ENCODE measurements at regions not wholly inside any gene's neighbourhood (a gene's known extent, or its start where the extent isn't known, plus 50 kb on each side); places are given as distances from the start of the nearest gene placed in this dataset.

DNA sequence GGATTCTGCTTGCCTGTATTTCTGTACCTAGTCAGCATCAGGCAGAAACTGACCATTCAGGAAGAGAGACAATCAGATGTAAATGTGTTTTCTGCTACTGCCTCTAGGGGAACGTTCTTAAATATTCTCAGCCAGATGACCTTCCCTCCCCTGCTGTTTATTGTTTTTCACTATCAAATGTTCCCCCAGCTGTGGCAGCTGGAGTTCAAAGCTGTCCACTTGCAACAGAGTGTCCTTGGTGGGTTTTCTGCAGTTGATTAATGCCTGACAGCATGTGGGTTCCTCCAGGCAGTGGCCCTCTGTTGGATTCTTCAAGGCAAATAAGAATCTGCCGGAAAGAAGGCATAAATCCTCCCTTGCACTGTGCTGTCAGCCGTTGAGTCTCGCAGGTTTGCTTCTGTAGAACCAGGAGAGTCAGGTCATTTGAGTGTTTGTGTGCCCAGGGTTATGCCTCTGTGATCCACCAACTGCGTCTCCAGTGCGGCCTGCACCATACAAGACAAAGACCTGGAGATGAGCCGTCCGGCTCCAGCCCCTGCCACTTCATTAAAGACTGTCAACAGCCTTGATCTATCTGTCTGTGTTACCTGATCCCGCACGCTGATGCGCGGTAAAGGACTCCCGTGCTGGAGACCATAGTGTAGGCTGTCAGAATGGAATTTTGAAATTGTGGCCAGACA is 203.4 kb downstream of the GADD45G start:
- Histone ChIP-seq H3K4me3 (no peak overlapping the region), H3K4me1 (replicated peaks) (no peaks in the 10 kb centered on the region), H3K27ac (no peak overlapping the region), H3K9me3 (no peaks in the 10 kb centered on the region), H3K27me3 (replicated peaks; ENCODE audit: insufficient read depth) (no peaks in the 10 kb centered on the region), H3K36me3 (no peaks in the 10 kb centered on the region)
- no peak for DNase-seq (ENCODE audit: low spot score)
- intact Hi-C loops (cut with DNase I): loop anchor here (10.0 kb wide), 1 partner anchor 203 kb away; the partner anchor contains the start of gene GADD45G
- TF ChIP-seq POLR2A (IDR thresholded peaks at IDR 0.05) (no peak), POLR2AphosphoS5 (IDR thresholded peaks at IDR 0.05) (no peak), CTCF (IDR thresholded peaks at IDR 0.05) (no peak)
- 81% methylated on average over 13 of the region's 13 CpGs for WGBS

DNA sequence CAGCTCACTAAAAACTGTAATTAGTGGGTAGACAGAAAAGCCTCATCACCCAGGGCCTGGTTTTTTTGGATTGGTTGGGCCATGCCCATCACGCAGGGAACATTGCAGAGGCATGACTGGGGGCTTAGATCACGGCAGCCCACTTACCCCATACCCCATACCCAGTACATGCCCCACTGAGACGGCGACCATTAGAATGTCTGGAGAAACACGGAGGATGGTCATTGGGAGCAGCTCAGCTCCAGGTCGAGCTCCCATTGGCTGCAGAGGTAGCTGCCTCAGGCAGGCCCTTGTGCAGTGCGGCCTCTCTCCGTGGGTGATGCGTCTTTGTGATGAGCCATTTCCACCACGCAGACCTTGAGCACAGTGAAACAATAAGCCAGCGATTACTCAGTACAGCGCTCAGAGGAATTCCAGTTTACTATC is 204.0 kb downstream of the GADD45G start:
- DNase-seq (ENCODE audit: low spot score): no peak
- intact Hi-C loops (cut with DNase I): loop anchor here (10.0 kb wide), 1 partner anchor 204 kb away; the partner anchor contains the start of gene GADD45G

DNA sequence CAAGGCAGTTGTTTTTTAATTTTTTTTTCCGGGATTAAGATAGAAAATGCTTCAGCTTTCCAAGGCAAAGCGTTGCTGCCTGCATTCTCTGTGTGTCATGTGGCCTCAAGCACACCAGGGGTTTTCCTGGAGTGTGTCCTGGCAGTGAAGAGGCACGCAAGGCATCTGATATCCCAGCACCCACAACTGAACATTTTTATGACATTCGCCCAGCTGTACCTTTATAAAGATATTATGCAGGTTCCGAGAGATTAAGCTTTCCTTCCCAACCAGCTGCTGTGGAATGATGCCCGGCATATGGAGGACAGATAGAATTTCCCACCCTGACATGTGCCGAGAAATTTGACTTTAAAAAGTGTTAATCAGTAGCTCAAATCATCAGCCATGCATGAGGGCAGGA is 205.6 kb downstream of the GADD45G start:
- 33% methylated on average over 7 of the region's 7 CpGs for WGBS
- Histone ChIP-seq H3K4me3 (no peak overlapping the region), H3K9me3 (no peaks in the 10 kb centered on the region), H3K36me3 (no peaks in the 10 kb centered on the region), H3K27ac (no peak overlapping the region), H3K27me3 (replicated peaks; ENCODE audit: insufficient read depth) (no peaks in the 10 kb centered on the region), H3K4me1 (replicated peaks) (no peaks in the 10 kb centered on the region)
- TF ChIP-seq POLR2A (IDR thresholded peaks at IDR 0.05) (no peak), CTCF (IDR thresholded peaks at IDR 0.05) (no peak), POLR2AphosphoS5 (IDR thresholded peaks at IDR 0.05) (no peak)
- intact Hi-C loops (cut with DNase I): no loop called here
- no peak for DNase-seq (ENCODE audit: low spot score)

More for the DNA sequence above, 204.0 kb downstream of the GADD45G start:
- no peaks in the 10 kb centered on the region for H3K4me1 ChIP-seq (replicated peaks)
- no peaks in the 10 kb centered on the region for H3K27me3 ChIP-seq (replicated peaks; ENCODE audit: insufficient read depth)
- H3K9me3 ChIP-seq: no peaks in the 10 kb centered on the region
- no peak overlapping the region for H3K27ac ChIP-seq
- no peak overlapping the region for H3K4me3 ChIP-seq
- no peaks in the 10 kb centered on the region for H3K36me3 ChIP-seq
- TF ChIP-seq POLR2AphosphoS5 (IDR thresholded peaks at IDR 0.05): no peak
- WGBS: 99% methylated on average over 8 of the region's 12 CpGs

- Histone ChIP-seq H3K4me3 (no peak overlapping the region), H3K4me1 (replicated peaks) (no peaks in the 10 kb centered on the region), H3K9me3 (no peaks in the 10 kb centered on the region), H3K27me3 (replicated peaks; ENCODE audit: insufficient read depth) (no peaks in the 10 kb centered on the region), H3K36me3 (no peaks in the 10 kb centered on the region), H3K27ac (no peak overlapping the region)
- no peak for DNase-seq (ENCODE audit: low spot score)
- intact Hi-C loops (cut with DNase I): no loop called here
- WGBS: 92% methylated on average over 3 of the region's 3 CpGs
- TF ChIP-seq POLR2AphosphoS5 (IDR thresholded peaks at IDR 0.05): no peak
- no peak for TF ChIP-seq POLR2A (IDR thresholded peaks at IDR 0.05)
- TF ChIP-seq CTCF (IDR thresholded peaks at IDR 0.05): no peak
Measured at GRCh38 chr9:89811356-89811755, 206.5 kb downstream of the GADD45G start.

- H3K27me3 ChIP-seq (replicated peaks; ENCODE audit: insufficient read depth): no peaks in the 10 kb centered on the region
- no peaks in the 10 kb centered on the region for H3K4me1 ChIP-seq (replicated peaks)
- no peaks in the 10 kb centered on the region for H3K9me3 ChIP-seq
- intact Hi-C loops (cut with DNase I): no loop called here
- H3K4me3 ChIP-seq: no peak overlapping the region
- WGBS: 96% methylated on average over 10 of the region's 10 CpGs
- no peaks in the 10 kb centered on the region for H3K36me3 ChIP-seq
- no peak for DNase-seq (ENCODE audit: low spot score)
- no peak overlapping the region for H3K27ac ChIP-seq
- no peak for TF ChIP-seq POLR2AphosphoS5 (IDR thresholded peaks at IDR 0.05)
- no peak for TF ChIP-seq CTCF (IDR thresholded peaks at IDR 0.05)
- TF ChIP-seq POLR2A (IDR thresholded peaks at IDR 0.05): no peak
Measured at GRCh38 chr9:89811886-89812450, 207.2 kb downstream of the GADD45G start.
